HG03457 (cell line): ENCODE measurements at regions not wholly inside any gene's neighbourhood (a gene's known extent, or its start where the extent isn't known, plus 50 kb on each side); places are given as distances from the start of the nearest gene placed in this dataset.
"Not testable (repeated sequence)": the region's sequence is repeated elsewhere in the genome, so short reads cannot be mapped to it uniquely, and the experiment has no call there.

ENCODE experiments used
- ATAC-seq: cut with Tn5 transposase; IDR thresholded peaks from one replicate; pipeline ENCODE4 v1.9.1; 2021; ENCODE audit warnings: moderate number of reproducible peaks; ENCODE audit not compliant: unreplicated experiment

- no peak for ATAC-seq
Observed at GRCh38 chr18:46179306-46179705, 75.1 kb downstream of the HAUS1 start.

- ATAC-seq = no peak
Observed at GRCh38 chr18:46182633-46183358, 78.6 kb downstream of the HAUS1 start.

DNA sequence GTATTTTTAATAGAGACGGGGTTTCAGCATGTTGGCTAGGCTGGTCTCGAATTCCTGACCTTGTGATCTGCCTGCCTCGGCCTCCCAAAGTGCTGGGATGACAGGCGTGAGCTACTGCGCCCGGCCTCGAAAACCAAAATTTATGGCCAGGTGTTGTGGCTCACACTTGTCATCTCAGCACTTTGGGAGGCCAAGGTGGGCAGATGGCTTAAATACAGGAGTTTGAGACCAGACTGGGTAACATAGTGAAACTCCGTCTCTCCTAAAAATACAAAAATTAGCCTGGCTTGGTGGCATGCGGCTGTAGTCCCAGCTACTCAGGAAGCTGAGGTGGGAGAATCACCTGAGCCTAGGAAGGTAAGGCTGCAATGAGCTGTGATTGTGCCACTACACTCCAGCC is 80.1 kb downstream of the HAUS1 start:
- not testable (repeated sequence) for ATAC-seq

GRCh38 chr18:46184727-46185126 is 80.5 kb downstream of the HAUS1 start:
- no peak for ATAC-seq

DNA sequence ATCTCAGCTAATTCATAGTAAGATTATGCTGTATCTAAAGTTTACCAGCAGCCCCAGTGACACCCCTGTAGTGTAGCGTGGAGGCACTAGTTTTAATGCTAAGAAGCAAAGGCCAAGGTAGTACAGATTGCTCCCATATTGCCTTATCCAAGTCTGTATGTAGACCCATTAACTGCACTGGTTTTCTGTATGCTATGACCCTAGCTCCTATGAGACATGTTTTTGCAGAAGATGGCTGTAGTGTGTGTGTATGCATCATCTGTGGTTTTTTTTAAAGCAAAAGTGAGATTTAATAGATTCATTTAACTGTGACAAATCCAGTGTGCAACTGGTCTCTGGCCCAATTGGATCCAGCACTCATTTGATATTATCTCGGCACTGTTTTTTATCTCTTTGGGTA is 86.5 kb downstream of the HAUS1 start:
- ATAC-seq = no peak

DNA sequence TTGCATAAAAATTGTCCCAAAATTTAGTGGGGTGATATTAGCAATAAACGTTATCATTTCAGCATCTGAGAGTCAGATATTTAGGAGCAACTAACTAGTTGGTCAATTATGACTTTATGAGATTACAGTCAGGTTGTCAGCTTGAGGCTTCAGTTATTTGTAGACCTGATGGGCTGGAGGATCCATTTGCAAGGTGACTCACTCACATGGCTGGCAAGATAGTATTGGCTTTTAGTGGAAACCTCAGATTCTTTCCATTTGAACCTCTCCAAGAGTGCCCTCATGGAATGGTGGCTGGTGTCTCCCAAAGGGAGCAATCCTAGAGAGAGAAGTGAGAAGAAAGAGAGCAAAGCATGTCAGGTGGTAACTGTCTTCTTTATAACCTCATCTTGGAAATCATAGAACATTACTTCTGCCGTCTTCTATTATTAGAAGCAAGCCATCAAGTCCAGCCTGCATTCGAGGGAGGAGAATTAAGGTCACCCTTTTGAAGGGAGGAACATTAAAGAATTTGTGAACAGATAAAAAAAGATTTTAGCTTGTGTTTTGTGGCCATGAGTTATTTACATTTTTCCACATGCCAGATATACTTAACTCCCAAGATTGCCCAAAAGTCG is 92.5 kb downstream of the HAUS1 start:
- no peak for ATAC-seq

DNA sequence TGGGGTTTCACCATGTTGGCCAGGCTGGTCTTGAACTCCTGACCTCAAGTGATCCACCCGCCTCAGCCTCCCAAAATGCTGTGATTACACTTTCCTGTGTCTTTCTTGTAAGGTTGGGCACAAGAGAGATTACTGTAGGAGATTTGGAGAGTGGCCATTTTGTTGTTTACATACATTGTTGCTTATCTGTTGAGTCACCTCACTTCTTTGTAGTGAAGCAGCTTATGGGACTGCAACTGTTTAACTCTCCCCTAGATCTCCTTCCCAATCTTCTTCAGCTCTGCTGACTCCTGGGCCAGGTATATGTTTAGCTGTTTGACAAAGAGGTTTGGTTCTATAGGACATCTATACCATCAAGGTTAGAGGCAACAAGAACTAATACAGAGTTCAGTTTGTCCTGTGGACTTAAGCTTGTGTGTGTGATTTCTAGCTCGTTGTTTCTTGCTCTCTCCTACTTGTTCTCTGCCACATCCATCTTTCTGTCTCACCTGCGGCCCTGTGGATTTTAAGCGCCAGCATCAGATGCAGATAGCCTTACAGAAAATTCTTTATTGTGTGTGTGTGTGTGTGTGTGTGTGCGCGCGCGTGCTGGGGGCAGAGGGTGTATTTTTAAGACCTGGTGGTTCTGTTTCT is 95.4 kb downstream of the HAUS1 start:
- no peak for ATAC-seq

DNA sequence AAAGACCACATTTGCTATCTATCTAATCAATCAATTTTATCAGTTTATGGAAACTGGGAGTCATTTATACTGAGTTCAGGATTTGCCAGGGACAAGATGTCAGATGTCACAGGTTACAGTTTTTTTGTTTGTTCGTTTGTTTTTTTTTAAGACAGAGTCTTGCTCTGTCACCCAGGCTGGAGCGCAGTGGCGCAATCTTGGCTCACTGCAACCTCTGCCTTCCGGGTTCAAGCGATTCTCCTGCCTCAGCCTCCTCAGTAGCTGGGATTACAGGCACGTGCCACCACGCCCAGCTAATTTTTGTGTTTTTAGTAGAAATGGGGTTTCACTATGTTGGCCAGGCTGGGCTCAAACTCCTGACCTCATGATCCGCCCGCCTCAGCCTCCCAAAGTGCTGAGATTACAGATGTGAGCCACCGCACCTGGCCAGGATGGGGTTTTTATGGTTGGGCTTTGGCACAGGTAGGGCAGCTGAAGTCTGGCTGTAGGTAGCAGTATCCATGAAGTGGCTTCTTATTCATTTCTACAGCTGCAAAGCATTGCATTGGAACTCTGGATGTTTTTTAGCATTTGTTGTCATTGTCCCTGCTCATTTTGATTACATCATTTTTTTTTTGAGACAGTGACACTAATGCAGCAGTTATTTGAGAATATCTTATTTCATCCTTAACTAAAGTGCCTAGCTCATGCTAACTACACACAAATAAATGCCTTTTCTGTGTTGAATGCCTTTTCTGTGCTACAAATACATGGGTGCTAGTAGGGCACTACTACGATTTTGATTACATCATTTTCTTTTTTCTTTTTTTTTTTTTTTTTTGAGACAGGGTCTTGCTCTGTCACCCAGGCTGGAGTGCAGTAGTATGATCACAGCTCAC is 96.2 kb downstream of the HAUS1 start:
- not testable (repeated sequence) for ATAC-seq

DNA sequence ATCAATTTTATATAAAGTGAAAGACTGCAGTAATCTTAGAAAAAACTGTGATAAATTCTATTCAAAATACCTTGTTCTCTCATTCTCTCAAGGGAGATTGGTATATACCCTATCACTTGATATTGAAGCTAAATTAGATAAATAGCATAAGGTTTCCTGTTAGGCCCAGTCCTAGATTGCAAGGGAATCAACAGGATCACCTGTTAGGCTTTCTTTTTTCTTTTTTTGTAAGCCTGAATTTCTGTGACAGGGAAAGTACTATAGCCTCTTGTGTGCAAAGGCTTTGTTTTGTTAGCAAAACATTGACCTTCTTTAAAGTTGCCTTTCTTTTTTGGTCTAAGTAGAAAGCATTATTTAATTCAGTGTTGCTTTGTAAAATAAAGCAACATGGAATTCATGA is 100.0 kb downstream of the HAUS1 start:
- no peak for ATAC-seq

DNA sequence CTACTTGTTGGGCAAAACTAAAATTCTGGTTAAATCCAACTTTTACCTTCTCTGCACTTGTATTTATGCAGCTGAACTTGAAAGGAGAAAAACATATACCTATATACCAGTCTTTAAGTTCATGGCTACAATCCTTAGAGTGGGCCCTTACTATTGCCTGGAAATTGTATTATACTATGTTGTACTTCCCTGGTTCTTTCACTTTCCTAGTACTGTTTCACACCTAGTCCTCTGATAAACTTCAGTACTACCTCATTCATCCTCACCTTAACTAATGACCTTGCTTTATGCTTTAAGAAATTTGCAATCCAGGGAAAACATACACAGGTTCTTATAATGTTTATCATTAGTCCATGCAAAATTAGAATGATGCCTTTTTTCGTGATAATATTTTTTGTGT is 103.8 kb downstream of the HAUS1 start:
- no peak for ATAC-seq

DNA sequence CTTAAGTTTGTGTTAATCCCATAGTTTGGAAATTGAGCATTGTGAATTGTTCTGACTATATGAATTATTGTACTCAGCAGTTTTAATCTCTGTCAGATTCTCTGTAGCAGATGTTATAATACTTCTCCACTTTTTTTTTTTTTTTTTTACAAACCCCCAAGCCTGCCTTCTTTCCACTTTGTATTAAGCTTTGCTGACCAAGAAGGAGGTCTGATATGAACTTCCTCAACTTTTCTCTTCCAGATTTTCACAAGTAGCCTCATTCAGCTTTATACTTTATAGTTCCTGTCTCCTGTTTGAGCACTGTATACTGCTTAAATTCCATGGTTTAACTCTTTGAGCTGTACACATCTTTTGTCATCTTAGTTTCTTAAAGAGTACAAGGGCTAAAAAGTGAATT is 105.0 kb downstream of the HAUS1 start:
- no peak for ATAC-seq

GRCh38 chr18:46211816-46212215 is 107.6 kb downstream of the HAUS1 start:
- ATAC-seq = no peak

DNA sequence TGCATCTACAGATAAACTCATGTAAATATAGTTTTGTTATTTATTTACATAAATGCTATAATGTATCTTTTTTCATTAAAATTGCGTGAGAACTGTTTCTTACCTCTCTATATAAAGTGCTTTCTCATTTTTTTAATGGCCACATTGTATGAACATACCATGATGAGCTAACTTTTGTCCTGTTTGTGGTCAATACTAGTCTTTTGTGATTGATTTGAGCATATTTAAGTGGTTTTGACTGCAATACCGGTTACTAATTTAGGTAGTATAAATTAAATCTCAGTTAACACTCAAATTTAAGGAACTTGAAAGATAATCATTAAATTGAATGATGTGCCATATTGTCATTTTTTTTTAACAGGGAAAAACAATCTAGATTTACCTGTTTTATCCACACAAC is 108.2 kb downstream of the HAUS1 start:
- ATAC-seq = no peak

DNA sequence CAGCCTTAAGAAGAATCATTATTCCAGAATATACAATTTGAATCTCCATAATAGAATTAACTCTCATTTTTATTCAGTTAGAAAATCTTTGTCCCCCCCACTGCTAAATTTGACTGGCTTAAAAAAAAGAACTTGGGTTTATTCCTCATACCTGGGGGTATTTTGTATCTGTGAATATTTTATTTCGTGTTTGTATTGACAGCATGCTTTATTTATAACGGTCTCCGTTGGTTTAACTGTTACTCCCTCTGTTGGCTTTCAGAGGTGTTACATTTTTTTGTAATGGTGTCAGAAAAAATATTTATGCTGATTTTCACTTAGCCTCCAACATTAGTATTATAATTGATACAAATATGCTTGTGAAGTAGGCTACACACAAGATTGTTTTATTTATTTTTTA is 109.1 kb downstream of the HAUS1 start:
- ATAC-seq = no peak

GRCh38 chr18:46214435-46214834 is 110.2 kb downstream of the HAUS1 start:
- ATAC-seq = no peak

DNA sequence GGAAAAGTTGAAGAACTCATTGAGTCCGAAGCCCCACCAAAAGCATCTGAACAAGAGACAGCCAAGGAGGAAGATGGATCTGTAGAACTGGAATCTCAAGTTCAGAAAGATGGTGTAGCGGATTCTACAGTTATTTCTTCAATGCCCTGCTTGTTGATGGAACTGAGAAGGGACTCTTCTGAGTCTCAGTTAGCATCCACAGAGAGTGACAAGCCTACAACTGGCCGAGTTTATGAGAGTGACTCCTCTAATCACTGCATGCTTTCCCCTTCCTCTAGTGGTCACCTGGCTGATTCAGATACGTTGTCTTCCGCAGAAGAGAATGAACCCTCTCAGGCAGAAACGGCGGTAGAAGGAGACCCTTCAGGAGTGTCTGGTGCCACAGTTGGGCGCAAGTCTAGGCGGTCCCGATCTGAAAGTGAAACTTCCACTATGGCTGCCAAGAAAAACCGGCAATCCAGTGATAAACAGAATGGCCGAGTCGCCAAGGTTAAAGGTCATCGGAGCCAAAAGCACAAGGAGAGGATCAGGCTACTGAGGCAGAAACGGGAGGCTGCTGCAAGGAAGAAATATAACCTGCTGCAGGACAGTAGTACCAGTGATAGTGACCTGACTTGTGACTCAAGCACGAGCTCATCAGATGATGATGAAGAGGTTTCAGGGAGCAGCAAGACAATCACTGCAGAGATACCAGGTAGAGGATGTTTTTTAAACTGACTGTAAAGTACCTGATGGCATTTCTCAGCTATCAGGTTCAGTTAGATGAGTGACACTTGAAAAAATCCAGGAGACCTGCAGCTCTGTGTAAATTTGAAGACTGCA is 111.9 kb downstream of the HAUS1 start:
- ATAC-seq = no peak

DNA sequence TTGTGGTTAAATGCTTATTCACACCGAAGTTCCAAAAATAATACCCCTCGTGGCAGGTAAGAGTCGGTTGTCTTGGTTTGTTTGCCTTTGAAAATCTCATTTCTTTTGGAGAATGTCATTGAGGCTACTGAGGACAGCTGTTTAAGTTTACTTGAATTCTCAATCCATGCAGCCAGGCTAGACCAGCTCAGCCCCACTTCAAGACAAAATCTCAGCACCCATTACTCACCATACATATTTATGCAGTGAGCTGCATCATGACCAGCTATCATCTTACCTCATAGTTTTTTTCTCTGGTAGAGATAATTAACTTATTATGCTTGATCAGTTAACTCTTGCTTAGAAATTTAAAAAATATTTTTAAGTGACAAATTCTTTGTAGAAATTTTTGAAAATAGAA is 115.9 kb downstream of the HAUS1 start:
- no peak for ATAC-seq

GRCh38 chr18:46222093-46222492 is 117.9 kb downstream of the HAUS1 start:
- no peak for ATAC-seq

DNA sequence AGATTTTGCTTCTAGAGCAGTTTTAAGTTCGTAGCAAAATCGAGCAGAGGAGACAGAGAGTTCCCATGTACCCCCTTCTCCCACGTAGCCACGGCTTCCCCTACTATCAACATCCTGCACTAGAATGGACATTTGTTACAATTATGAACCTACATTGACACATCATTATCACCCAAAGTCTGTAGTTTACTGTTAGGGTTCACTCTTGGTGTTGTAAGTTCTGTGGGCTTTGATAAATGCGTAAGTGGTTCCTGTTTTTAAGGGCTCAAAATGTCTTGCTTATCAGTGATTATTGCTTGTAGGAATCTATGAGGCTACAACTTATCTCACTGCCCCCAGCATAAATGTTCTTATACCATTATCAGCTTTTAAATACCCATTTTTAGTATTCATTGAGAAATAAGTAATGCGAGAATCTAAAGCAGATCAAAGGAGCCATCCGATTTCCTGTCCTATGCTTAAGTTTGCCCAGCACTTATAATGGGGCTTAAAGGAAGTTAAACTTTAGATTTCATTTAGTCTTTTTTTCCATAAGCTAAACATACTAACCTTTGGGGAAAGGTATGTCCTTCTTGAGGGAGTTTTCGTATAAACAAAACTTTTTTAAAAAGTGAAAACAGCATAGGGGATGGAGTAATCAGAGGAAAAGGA is 118.7 kb downstream of the HAUS1 start:
- ATAC-seq = no peak

- ATAC-seq = no peak
Observed at GRCh38 chr18:46224181-46224775, 120.1 kb downstream of the HAUS1 start.
